ENCODE measurements at regions not wholly inside any gene's neighbourhood (a gene's known extent, or its start where the extent isn't known, plus 50 kb on each side); places are given as distances from the start of the nearest gene placed in this dataset.

DNA sequence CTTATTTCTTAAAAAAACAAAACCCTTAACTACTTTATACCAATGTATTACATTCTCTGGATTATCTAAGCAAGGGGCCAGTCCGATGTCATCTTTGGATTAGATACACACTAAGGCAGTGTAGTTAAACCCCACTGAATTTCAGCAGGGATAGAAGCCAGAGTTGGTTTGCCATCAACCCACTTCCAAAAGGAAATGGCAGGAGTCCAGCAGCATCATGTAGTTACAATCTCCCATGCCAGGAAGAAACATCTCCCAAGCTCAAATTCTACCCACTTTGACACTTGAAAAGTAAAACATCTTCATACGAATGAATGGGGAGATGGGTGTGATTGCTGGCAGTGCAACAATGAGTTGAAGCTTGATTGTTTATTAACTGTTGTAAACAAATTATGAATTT lies 203.5 kb upstream of the PLXNC1 start:
- no peak for DNase-seq

DNA sequence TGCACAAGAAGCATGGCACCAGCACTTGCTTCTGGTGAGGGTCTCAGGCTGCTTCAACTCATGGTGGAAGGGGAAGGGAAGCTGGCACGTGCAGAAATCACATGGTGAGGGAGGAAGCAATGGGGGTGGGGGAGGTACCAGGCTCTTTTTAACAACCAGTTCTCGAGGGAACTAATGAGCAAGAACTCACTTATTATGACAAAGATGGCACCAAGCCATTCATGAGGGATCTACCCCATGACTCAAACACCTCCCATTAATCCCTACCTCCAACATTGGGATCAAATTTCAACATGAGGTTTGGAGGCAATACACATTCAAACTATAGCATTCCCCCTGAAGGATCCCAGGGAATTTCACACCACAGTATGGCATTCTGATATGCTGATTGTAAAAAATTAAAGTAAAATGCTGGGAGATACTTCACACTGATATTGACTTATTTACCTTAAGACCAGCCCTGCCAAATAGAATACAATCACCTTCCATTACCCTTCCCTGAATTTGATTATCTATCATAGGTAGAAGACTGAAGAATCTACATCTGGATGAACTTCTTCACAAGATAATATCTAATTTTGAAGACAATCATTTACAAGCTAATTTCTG lies 201.7 kb upstream of the PLXNC1 start:
- DNase-seq, result no peak

DNA sequence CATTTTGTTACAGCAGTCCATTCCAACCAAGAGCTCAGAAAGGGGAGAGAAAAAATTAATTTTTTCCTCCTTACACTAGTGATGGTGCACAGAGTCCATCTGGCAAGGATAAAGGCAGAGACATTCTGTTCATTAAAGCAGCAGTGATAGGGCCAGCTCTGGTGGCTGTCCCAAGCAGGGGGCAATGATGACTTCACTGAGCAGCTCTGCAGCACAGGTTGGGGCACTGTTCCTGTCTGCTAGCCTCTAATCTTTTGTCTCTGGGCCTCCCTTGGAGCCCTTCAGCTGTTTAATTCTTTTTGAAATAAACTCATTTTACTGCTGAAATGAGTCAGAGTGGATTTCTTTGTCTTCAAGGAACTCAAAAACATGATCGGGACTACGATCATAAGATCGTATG lies 200.9 kb upstream of the PLXNC1 start:
- DNase-seq, result no peak

DNA sequence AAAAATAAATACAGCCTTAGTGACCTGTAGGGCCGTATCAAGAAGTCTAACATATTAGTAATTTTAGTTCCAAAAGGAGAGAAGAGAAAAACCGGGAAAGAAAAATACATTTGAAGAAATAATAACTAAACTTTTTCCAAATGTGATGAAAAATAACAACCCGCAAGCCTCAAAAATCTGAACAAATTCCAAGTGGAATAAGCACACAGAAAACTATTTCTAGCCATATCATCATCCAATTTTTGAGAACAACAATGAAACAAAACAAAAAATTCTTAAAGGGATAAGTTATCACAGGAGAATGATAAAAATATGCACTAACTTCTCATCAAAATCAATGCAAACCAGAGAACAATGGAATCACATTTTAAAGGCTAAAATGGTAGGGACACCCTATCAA lies 198.1 kb upstream of the PLXNC1 start:
- DNase-seq, result no peak

DNA sequence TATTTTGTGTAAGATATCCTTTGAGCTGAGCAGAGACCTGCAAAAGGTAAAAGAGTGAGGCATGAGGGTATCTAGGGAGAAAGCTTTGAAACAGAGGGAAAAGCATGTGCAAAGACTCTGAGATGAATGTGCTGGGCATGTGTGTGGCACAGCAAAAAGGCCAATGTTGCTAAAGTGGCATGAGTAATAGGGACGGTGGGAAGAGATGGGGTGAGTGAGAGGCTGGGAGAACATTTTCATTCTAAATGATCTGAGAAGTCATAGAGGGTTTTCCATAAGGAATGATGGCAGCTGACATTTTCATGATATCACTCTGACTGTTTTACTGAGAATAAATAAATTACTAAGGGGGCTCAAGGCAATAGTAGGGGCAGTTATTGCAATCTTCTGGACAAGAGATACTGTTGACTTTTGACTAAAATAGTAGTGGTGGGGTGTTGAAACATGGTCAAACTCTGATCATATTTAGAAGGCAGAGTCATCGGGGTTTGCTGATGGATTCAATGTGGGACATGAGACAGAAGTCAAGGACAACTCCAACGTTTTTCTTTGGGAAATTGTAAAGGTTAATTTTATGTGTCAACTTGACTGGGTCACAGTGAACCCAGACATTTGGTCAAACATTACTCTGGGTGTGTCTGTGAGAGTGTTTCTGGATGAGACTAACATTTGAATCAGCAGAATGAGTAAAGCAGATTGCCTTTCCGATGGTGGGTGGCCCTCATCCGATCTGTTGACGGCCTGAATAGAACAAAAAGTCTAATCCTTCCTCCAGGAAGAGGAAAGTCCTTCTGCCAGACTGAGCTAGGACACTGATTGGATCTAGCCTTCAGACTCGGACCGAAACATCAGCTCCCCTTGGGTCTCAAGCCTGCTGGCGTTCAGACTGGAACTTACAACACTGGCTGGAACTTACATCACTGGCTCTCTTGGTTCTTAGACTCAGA lies 193.9 kb upstream of the PLXNC1 start:
- DNase-seq, result no peak

DNA sequence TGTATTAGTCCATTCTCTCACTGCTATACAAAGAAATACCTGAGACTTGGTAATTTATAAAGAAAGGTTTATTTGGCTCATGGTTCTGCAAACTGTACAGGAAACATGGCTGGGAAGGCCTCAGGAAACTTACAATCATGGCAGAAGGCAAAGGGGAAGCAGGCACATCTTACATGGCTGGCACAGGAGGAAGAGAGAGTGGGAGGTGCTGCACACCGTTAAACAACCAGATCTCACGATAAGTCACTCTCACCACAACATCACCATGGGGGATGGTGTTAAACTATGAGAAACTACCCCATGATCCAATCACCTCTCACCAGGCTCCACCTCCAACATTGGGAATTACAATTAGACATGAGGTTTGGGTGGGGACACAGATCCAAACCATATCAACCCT lies 191.8 kb upstream of the PLXNC1 start:
- no peak for DNase-seq

DNA sequence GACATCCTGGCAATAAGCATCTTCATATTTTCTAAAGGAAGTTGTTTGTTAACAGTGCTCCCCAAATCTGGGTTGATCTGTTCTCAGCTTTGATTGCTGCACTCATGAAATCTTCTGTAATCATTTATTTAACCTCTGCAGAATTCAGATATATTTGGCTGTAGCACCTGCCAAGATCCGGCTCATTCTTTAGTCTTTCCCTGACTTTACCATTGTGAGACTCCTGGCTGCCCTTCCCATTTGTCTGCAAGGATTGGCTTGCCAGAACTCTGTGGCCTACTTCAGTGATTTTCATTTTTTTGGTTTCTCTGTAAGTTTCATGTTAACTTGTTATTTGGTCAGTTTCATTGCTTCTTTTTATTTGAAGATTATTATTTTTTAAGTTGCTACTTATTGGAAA lies 191.2 kb upstream of the PLXNC1 start:
- no peak for DNase-seq

DNA sequence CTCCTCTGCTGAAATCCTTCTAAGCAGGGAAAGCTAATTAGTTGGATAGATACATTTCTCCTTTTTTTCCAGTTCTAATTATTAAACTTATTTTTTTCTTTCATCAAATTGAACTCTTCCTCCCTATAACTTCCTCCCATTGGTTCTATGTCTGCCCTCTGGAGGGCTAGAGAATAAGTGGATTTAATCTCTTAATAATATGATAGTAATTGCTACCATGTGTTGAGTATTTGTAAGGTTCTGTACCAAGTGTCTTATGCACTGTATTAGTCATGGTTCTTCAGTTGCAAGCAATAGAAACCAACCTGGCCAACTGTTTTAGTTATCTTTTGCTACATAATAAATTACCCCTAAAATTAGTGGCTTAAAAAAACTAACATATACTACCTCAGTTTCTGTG lies 190.5 kb upstream of the PLXNC1 start:
- no peak for DNase-seq

DNA sequence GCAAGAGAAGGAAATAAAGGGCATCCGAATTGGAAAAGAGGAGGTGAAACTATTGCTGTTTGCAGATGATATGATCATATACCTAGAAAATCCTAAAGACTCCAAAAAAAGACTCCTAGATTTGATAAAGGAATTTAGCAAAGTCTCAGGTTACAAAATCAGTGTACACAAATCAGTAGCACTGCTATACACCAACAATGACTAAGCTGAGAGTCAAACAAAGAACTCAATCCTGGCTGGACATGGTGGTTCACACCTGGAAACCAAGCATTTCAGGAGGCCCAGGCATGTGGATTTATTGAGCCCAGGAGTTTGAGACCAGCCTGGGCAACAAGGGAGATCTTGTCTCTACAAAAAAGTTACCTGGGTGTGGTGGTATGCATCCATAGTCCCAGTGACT lies 188.7 kb upstream of the PLXNC1 start:
- DNase-seq, result no peak

DNA sequence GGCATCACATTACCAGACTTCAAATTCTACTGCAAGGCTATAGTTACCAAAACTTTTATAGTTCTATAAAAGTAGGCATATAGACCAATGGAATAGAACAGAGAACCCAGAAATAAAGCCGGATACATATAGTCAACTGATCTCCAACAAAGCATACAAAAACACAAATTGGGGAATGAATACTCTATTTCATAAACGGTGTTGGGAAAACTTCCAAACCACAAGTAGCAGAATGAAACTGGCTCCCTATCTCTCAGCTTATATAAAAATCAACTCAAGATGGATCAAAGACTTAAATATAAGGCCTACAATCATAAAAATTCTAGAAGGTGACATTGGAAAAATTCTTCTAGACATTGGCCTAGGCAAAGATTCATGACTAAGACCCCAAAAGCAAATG lies 187.9 kb upstream of the PLXNC1 start:
- DNase-seq, result no peak

DNA sequence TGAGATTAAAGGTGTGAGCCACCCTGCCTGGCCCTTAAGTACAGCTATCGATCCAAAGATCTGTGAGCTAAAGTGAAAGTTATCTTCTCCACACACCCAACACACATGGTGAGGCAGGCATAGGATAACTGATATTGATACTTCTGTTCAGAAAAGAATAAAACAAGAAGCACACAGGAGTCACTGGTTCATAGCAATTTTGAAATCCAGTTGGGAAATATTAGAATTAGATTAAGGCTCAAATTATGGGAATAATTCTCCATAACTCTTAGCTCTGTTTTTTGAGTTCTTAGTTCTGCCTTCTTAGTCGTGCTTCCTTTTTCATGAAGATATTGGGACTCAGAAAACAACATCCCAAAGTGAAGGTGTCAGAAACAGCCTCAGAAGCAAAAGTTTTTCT lies 186.0 kb upstream of the PLXNC1 start:
- DNase-seq, result no peak

DNA sequence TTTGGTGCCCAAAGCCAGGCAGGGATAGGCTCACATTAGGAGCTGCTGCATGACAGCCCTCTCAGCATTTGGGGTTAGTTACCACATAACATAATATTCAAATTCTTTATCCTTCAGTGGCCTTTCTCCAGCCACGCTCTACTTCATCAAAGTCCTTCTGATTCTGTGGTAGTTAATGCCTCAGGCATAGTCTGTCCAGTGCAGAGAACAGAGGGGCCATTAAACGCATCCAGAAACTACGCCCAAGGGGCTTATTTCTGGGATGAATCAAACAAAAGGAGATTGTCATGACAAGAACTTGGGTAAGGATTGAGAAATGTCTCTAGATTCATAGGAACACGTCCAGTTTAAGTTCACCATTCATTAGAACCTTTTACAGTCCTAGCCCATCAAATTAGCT lies 183.4 kb upstream of the PLXNC1 start:
- DNase-seq, result no peak

DNA sequence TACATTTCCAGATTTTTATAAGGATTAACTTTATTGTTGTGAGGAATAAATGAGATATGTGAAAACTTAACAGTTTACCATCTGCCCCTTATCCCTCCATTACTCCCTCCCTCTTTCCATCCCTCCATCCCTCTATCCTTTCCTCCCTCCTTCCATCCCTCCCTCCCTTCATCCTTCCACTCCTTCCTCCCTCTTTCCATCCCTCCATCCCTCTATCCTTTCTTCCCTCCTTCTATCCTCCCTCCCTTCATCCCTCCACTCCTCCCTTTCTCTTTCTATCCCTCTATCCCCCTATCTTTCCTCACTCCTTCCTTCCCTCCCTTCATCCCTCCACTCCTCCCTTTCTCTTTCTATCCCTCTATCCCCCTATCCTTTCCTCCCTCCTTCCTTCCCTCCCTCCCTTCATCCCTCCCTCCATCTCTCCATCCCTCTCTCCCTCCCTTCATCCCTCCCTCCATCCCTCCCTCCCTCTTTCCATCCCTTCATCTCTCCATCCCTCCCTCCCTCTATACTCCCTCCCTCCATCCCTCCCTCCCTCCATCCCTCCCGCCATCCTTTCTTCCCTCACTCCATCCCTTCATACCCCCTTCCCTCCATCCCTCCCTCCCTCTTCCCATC lies 181.8 kb upstream of the PLXNC1 start:
- no peak for DNase-seq

DNA sequence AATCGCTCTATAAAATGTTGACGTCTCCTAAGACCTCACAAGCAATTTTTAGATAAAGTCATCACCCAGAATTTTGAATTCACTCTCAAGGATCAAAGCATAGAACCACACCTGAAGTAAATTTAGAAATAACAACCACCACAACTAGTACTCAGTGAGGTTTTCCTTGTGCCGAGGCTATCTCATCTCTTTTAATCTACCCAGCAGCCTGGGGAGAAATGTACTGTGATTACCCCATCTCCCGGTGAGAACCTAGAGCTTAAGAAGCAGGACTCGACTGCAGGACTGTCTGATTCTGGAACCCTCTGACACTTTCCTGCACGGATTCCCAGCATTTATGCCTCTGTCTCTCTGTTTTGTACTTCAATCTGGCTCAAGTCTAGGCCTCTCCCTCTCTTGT lies 180.9 kb upstream of the PLXNC1 start:
- DNase-seq, result no peak

DNA sequence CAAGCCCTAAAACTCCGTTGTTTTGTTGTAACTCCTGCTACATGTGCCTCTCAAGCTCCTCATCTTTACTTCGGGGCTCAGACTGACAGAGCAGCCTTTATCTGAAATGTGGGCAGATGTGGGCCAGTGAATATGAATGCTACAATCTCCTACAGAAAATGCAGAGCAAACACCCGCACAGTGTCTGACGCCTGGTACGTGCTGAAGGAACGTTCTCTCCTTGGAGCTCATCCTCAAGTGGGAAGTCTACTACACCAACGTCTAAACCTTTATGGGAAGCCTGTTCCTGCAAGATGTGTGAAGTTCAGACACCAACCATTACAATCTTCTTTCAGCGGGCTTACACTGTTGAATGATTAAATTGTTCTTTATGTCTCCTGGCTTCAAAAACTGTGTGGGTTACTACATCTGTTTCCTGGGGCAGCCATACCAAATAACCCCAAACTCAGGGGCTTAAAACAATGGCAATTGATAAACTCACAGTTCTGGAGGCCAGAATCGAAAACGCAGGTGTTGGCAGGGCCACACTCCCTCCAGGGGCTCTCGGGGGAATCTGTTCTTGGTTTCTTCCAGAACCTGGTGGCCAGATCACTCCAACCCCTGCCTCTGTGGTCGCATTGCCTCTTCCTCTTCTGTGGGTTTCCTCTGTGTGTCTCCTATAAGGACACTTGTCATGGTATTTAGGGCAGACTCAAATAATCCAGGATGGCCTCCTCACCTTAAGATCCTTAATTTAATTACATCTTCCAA lies 179.7 kb upstream of the PLXNC1 start:
- no peak for DNase-seq

DNA sequence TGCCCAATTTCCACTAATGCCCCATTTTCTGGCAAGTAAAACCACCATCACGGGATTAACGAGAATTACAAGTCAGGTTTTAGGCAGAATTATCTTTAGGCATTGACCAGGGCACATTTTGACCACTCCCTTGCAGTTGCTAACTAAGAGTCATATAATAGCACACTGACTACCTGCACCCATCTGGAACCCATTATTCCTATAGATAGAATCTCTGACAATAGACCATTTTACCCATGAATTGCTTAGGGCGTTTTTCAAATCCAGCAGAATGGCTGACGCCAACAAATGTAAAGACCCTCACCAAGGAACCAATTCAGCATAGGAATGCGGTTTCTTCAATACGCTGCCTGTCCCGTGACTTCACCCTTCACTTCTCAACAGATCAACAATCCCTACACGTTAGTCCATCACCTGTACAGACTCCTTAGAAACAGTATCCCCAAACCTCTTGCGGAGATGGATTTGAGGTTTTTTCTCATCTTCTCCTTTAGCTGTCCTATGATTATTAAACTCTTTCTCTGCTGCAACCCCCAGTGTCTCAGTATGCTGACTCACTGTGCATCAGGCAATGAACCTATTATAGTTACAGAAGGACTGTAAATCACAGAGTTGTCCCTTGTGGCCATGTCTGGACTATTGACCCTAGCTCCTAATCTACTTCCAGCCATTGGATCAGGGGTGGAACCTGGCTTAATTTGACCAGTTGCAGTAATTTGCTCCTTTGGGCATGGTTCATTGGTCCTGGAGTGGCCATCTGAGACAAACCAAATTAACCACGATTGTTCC lies 177.3 kb upstream of the PLXNC1 start:
- DNase-seq, result no peak

DNA sequence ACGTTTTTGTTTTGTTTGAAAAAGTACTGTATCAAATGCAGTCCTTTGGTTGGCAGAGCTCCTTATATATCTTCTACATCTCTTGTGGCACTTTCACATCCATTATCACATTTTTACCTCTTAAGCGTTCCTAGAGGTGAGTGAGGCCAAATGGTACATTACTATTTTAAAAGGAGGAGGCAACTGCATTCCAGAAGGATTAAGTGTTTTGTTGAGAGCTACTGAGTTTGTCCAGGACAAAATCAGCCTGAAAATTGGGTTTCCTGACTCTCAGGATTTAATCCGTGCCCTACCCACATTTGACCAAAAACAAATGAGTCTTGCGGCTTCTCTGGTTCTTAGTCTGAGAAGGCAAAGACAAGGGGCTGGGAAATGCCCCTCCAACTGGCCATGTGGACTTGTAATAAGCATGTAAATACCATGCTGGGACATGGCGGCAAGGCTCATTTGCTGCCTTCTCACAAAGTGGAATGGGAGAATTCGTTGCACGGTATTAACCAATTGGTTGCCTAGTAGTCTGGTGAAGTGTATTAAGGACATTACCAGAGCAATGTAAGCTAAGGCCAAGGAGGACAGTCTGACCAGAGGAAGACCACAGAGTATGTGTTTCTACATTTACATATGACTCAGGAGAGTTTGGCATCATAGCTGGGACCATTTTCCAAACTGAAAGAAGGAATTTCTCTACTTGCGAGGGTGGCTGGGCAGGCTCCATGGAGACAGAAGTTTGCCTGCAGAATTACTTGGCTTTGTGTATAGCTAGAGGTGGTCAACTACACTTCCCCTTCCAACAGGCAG lies 175.8 kb upstream of the PLXNC1 start:
- no peak for DNase-seq

DNA sequence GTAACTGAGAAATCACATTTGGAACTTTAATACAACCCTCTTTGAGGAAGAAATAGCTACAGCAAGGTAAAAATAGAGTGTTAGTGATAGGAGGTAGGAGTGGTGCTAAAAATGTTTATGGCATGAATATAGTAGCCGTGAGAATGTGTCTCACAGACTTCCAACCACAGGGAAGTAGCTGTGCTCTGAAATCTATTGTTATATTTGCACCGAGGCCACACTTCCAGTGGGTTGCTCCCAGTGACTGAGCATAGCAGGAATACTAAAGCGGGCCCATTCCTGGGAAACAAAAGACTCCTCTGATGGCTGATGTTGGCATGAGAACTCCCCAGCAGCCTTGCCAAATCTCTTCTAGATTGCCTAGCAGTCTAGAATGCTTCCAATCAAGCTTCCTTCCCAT lies 174.1 kb upstream of the PLXNC1 start:
- no peak for DNase-seq

DNA sequence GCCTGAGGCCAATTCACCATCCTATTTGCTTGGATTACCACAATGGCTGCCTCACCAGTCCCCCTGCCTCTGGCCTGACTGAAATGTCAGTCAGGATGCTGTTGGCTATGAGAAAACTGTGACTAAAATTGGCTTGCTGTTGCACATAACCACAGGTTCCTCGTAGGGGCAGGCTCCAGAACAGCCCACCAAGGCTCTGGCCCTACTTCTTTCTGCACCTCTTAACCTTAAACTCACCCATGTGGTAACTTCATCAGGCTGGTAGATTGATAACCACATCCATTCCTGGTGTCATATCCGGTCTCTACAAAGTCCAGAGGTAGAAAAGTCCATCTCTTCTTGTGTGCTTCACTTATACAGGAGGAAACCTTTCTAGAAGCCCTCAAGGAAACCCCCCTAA lies 172.4 kb upstream of the PLXNC1 start:
- no peak for DNase-seq

DNA sequence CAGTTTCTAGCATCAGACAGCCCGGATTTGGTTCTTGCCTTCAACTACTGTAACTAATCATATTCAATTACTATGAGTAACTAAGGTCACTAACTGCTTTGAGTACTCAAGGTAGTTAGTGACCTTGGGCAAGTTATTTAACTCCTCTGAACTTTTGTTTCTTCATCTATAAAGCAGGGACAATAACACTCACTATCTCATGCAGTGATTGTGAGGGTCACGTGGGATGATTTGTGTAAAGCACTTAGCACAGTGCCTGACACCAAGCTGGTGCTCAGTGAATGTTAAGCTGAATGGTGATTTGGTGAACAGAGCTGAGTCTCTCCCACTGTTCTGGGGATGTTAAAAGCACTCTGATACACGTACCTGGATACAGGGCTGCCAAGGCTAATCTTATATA lies 171.3 kb upstream of the PLXNC1 start:
- DNase-seq, result no peak

DNA sequence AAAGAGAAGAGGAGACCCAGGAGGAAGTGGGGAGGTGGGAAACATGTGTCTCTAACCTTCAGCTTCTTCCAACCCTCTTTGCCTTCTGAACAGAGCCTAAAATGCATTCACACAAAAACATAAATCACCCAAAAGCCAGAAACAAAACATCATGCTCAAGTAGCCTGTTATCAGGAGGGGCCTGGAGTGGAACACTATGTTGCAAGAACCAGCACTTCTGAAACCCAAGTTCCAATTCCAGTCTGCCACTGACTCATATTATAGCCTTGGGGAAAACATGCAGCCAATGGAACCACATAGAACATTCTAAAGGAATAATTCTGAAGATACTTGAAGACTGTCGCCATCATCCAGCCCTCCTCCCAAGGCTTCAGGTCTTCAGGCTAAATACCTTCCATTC lies 169.8 kb upstream of the PLXNC1 start:
- DNase-seq, result no peak

DNA sequence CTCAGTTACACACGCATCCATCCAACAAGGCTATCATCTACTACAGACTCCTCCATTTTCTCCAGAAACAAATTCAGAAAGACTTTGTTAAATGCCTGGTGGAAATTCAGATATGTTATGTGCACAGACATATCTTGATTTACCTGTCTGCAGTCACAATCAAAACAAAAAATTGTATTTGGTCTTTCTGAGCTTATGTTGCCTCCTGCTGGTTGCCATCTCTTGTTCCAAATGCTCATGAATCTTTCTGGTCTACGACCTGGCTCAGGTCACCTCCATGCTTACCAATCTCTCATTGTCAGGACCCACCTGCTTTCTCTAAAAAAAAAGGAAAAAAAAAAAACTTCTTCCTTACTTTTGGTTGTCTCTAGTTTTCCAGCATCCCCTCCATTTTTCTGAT lies 169.2 kb upstream of the PLXNC1 start:
- DNase-seq, result no peak
